ENCODE measurements at regions not wholly inside any gene's neighbourhood (a gene's known extent, or its start where the extent isn't known, plus 50 kb on each side); places are given as distances from the start of the nearest gene placed in this dataset.

DNA sequence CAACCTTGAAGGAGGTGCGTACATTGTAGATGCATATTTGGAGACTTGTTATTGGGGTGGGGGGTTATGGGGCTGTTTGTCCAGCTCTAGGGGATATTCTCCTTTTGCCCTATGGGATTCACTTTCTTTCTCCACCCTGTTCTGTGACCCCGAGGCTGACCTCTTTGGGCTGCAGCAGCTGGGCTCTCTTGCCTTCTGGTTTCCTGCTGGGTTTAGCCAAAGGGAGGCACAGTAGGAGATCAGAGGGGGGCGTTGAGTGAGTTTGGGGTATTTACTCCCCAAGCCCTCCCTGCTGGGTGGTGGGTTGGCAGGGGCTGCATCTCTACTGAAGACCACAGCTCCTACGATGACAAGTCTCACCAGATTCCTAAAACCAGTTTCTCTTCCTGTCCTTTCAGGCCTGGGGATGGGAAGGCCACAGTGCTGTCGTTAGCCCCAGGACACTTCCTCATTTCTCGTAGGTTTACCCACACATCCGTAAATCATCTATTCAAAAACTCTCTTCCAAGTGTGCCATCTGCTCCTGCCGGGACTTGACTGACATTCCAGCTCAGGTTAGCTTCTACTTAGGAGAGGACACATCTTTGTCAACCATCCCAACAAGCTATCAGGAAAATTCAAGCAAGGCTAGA lies 127.1 kb downstream of the TMEM30B start:
- Histone ChIP-seq H3K9ac (ENCODE audit: low read length) (no peak overlapping the region), H3K4ac (ENCODE audit: low read depth, low read length) (no peak overlapping the region), H3K4me1 (ENCODE audit: control insufficient read depth, low read depth, low read length) (peaks cover 10% of the 10 kb centered on the region), H2BK15ac (replicated peaks; ENCODE audit: low read depth) (no peak overlapping the region), H3K4me2 (ENCODE audit: low read length) (no peak overlapping the region), H3K4me3 (ENCODE audit: low read length) (no peak overlapping the region), H3K36me3 (ENCODE audit: control insufficient read depth, insufficient read depth, low read length) (no peaks in the 10 kb centered on the region), H3K23ac (ENCODE audit: low read length) (peak overlapping the region; percentile 15), H3K79me2 (ENCODE audit: control insufficient read depth, insufficient read depth, low read length) (no peaks in the 10 kb centered on the region), H2BK5ac (ENCODE audit: low read length) (no peak overlapping the region), H3K56ac (ENCODE audit: low read length) (no peak overlapping the region), H3K18ac (ENCODE audit: low read length) (no peak overlapping the region), H2BK120ac (ENCODE audit: low read depth, low read length) (no peak overlapping the region), H3K27me3 (ENCODE audit: insufficient read depth, low read length, poor library complexity) (no peaks in the 10 kb centered on the region), H2AK5ac (ENCODE audit: low read length) (no peak overlapping the region), H3K27ac (ENCODE audit: low read depth, low read length) (peak overlapping the region; percentile 66), H3K79me1 (ENCODE audit: low read length) (no peaks in the 10 kb centered on the region), H4K5ac (ENCODE audit: low read length) (no peak overlapping the region), H4K8ac (ENCODE audit: low read depth, low read length) (no peak overlapping the region)
- WGBS (ENCODE audit: extremely low coverage, insufficient coverage, low lambda C conversion rate), result no CpG with 5 or more reads among the region's 8 CpGs
- no peak for DNase-seq

DNA sequence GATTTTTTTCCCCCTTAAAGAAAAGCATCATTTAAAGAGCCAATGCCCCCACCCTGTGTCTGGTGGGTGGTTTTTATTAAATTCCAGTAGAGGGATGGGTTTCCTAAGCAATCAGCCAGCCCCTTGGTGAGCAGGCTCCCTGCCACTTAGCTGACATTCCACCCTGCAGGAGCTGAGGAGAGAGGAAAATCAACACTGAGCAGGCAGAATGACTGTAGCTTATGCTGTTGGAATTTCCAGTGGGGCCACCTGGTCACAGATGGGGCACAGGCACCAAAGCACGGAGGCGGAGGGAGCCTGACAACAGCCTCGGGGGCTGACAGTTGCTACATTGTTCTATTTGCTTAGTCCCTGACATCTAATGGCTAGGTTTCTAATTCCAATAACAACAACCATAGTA lies 127.7 kb downstream of the TMEM30B start:
- no peak overlapping the region for H2BK15ac ChIP-seq (replicated peaks; ENCODE audit: low read depth)
- no peak overlapping the region for H3K4me2 ChIP-seq (ENCODE audit: low read length)
- H3K27ac ChIP-seq (ENCODE audit: low read depth, low read length), result peak overlapping the region; percentile 66
- peaks cover 10% of the 10 kb centered on the region for H3K4me1 ChIP-seq (ENCODE audit: control insufficient read depth, low read depth, low read length)
- no peaks in the 10 kb centered on the region for H3K79me1 ChIP-seq (ENCODE audit: low read length)
- no peak overlapping the region for H2AK5ac ChIP-seq (ENCODE audit: low read length)
- peak; percentile 77 for DNase-seq
- H3K4me3 ChIP-seq (ENCODE audit: low read length), result no peak overlapping the region
- H4K8ac ChIP-seq (ENCODE audit: low read depth, low read length), result no peak overlapping the region
- no peaks in the 10 kb centered on the region for H3K27me3 ChIP-seq (ENCODE audit: insufficient read depth, low read length, poor library complexity)
- no peaks in the 10 kb centered on the region for H3K36me3 ChIP-seq (ENCODE audit: control insufficient read depth, insufficient read depth, low read length)
- no peak overlapping the region for H3K23ac ChIP-seq (ENCODE audit: low read length)
- H3K4ac ChIP-seq (ENCODE audit: low read depth, low read length), result no peak overlapping the region
- no peak overlapping the region for H3K18ac ChIP-seq (ENCODE audit: low read length)
- H2BK5ac ChIP-seq (ENCODE audit: low read length), result no peak overlapping the region
- no peak overlapping the region for H3K56ac ChIP-seq (ENCODE audit: low read length)
- WGBS (ENCODE audit: extremely low coverage, insufficient coverage, low lambda C conversion rate), result no CpG with 5 or more reads among the region's 3 CpGs
- no peak overlapping the region for H2BK120ac ChIP-seq (ENCODE audit: low read depth, low read length)
- H3K9ac ChIP-seq (ENCODE audit: low read length), result no peak overlapping the region
- H4K5ac ChIP-seq (ENCODE audit: low read length), result no peak overlapping the region
- no peaks in the 10 kb centered on the region for H3K79me2 ChIP-seq (ENCODE audit: control insufficient read depth, insufficient read depth, low read length)

DNA sequence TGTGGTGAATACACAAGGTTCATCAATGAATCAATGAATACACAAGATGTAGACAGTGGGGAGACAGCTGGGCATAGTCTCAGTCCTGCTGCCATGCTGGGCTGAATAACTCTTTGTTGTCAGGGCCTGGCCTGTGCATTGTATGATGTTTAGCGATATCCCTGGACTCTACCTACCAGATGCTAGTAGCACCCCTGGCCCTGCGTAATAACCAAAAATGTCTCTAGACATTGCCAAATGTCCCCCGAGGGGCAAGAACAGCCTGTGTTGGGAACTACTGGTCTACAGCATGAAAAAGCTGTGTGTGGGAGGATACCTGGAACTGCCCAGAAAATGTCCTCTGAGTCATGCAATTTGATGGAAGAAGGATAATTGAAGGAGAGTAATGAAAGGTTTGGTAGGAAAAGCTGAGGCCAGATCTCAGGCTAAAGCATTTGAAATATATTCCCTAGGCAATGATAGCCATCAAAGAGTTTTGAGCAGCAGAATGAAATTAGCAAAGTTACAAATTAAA lies 128.2 kb downstream of the TMEM30B start:
- Histone ChIP-seq H3K4me2 (ENCODE audit: low read length) (no peak overlapping the region), H3K79me2 (ENCODE audit: control insufficient read depth, insufficient read depth, low read length) (no peaks in the 10 kb centered on the region), H3K27ac (ENCODE audit: low read depth, low read length) (no peak overlapping the region), H3K18ac (ENCODE audit: low read length) (peak overlapping the region; percentile 25), H3K36me3 (ENCODE audit: control insufficient read depth, insufficient read depth, low read length) (no peaks in the 10 kb centered on the region), H3K4me3 (ENCODE audit: low read length) (no peak overlapping the region), H4K5ac (ENCODE audit: low read length) (no peak overlapping the region), H2BK5ac (ENCODE audit: low read length) (no peak overlapping the region), H2BK15ac (replicated peaks; ENCODE audit: low read depth) (no peak overlapping the region), H3K56ac (ENCODE audit: low read length) (peak overlapping the region; percentile 30), H3K23ac (ENCODE audit: low read length) (no peak overlapping the region), H2BK120ac (ENCODE audit: low read depth, low read length) (no peak overlapping the region), H3K27me3 (ENCODE audit: insufficient read depth, low read length, poor library complexity) (no peaks in the 10 kb centered on the region), H3K79me1 (ENCODE audit: low read length) (no peaks in the 10 kb centered on the region), H4K8ac (ENCODE audit: low read depth, low read length) (no peak overlapping the region), H3K4me1 (ENCODE audit: control insufficient read depth, low read depth, low read length) (peaks cover 10% of the 10 kb centered on the region), H3K4ac (ENCODE audit: low read depth, low read length) (no peak overlapping the region), H3K9ac (ENCODE audit: low read length) (no peak overlapping the region), H2AK5ac (ENCODE audit: low read length) (no peak overlapping the region)
- no peak for DNase-seq
- no CpG with 5 or more reads among the region's 3 CpGs for WGBS (ENCODE audit: extremely low coverage, insufficient coverage, low lambda C conversion rate)

DNA sequence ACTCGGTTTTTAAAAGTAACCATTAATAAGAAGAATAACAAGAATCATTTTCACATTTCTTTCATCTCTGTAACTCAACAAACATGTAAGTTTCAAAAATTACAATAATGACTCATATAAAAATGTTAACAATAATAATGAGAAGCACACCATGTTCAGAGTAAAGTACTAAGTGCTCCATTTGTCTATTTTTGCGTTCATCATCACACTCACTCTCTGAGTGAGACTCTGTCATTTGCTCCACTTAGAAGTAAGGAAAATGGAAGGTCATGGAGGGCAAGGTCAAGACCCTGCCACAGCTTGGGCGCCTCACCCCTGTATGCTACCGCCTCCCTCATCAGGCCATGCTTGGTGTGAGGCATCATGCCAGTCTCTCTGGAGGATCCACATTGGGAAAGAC lies 129.9 kb downstream of the TMEM30B start:
- Histone ChIP-seq H3K23ac (ENCODE audit: low read length) (no peak overlapping the region), H3K79me1 (ENCODE audit: low read length) (no peaks in the 10 kb centered on the region), H3K9ac (ENCODE audit: low read length) (no peak overlapping the region), H3K4me2 (ENCODE audit: low read length) (no peak overlapping the region), H3K18ac (ENCODE audit: low read length) (no peak overlapping the region), H3K4me1 (ENCODE audit: control insufficient read depth, low read depth, low read length) (peaks cover 10% of the 10 kb centered on the region), H4K5ac (ENCODE audit: low read length) (no peak overlapping the region), H2BK15ac (replicated peaks; ENCODE audit: low read depth) (no peak overlapping the region), H2BK120ac (ENCODE audit: low read depth, low read length) (no peak overlapping the region), H3K4ac (ENCODE audit: low read depth, low read length) (no peak overlapping the region), H3K36me3 (ENCODE audit: control insufficient read depth, insufficient read depth, low read length) (no peaks in the 10 kb centered on the region), H3K56ac (ENCODE audit: low read length) (no peak overlapping the region), H4K8ac (ENCODE audit: low read depth, low read length) (no peak overlapping the region), H3K27me3 (ENCODE audit: insufficient read depth, low read length, poor library complexity) (no peaks in the 10 kb centered on the region), H2AK5ac (ENCODE audit: low read length) (no peak overlapping the region), H3K4me3 (ENCODE audit: low read length) (no peak overlapping the region), H3K79me2 (ENCODE audit: control insufficient read depth, insufficient read depth, low read length) (no peaks in the 10 kb centered on the region), H2BK5ac (ENCODE audit: low read length) (no peak overlapping the region), H3K27ac (ENCODE audit: low read depth, low read length) (no peak overlapping the region)
- WGBS (ENCODE audit: extremely low coverage, insufficient coverage, low lambda C conversion rate), result no CpG with 5 or more reads among the region's 4 CpGs
- no peak for DNase-seq

DNA sequence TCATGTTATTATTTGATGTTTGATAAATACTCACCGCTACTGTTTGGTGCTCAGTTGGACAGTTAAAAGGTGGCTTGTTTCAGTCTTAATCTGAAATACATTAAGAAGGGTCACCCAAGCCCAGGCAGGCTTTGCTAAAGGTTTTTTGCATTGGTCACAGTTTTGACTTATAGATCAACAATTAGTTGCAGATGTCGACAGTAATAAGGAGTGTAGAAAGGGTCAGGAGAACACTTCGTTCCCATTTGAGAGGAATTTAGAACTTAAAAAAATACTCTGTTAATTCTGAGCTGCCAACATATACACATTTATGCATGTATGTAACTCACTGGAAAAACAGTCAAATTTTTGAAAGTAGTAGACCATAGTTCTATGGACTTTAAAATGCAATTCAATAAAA lies 130.3 kb downstream of the TMEM30B start:
- Histone ChIP-seq H3K4ac (ENCODE audit: low read depth, low read length) (no peak overlapping the region), H2AK5ac (ENCODE audit: low read length) (no peak overlapping the region), H3K4me3 (ENCODE audit: low read length) (no peak overlapping the region), H3K79me2 (ENCODE audit: control insufficient read depth, insufficient read depth, low read length) (no peaks in the 10 kb centered on the region), H2BK120ac (ENCODE audit: low read depth, low read length) (no peak overlapping the region), H3K56ac (ENCODE audit: low read length) (no peak overlapping the region), H4K5ac (ENCODE audit: low read length) (no peak overlapping the region), H3K9ac (ENCODE audit: low read length) (no peak overlapping the region), H4K8ac (ENCODE audit: low read depth, low read length) (no peak overlapping the region), H3K23ac (ENCODE audit: low read length) (no peak overlapping the region), H3K4me2 (ENCODE audit: low read length) (no peak overlapping the region), H2BK15ac (replicated peaks; ENCODE audit: low read depth) (no peak overlapping the region), H3K27me3 (ENCODE audit: insufficient read depth, low read length, poor library complexity) (no peaks in the 10 kb centered on the region), H3K18ac (ENCODE audit: low read length) (no peak overlapping the region), H2BK5ac (ENCODE audit: low read length) (no peak overlapping the region), H3K27ac (ENCODE audit: low read depth, low read length) (no peak overlapping the region), H3K36me3 (ENCODE audit: control insufficient read depth, insufficient read depth, low read length) (no peaks in the 10 kb centered on the region), H3K4me1 (ENCODE audit: control insufficient read depth, low read depth, low read length) (peaks cover 10% of the 10 kb centered on the region), H3K79me1 (ENCODE audit: low read length) (no peaks in the 10 kb centered on the region)
- no CpG with 5 or more reads among the region's 3 CpGs for WGBS (ENCODE audit: extremely low coverage, insufficient coverage, low lambda C conversion rate)
- no peak for DNase-seq

DNA sequence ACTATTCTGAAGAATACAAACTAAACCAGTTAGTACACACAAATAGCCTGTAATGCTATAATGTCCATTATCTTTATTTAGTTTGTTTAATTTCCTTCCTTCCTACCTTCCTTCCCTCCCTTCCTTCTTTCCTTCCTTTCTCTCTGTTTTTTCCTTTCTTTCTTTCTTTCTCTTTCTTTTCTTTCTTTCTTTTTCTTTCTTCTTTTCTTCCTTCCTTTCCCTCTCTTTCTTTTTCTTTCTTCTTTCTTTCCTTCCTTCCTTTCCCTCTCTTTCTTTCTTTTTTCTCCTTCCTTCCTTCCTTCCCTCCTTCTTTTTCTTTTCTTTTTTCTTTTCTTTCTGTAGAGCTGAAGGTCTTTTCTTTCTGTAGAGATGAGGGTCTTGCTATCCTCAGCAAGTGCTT lies 131.2 kb downstream of the TMEM30B start:
- Histone ChIP-seq H3K79me1 (ENCODE audit: low read length) (no peaks in the 10 kb centered on the region), H4K8ac (ENCODE audit: low read depth, low read length) (no peak overlapping the region), H2AK5ac (ENCODE audit: low read length) (no peak overlapping the region), H3K27ac (ENCODE audit: low read depth, low read length) (no peak overlapping the region), H3K23ac (ENCODE audit: low read length) (no peak overlapping the region), H3K4me3 (ENCODE audit: low read length) (no peak overlapping the region), H3K4ac (ENCODE audit: low read depth, low read length) (no peak overlapping the region), H3K56ac (ENCODE audit: low read length) (no peak overlapping the region), H3K4me2 (ENCODE audit: low read length) (no peak overlapping the region), H3K4me1 (ENCODE audit: control insufficient read depth, low read depth, low read length) (peaks cover 10% of the 10 kb centered on the region), H3K36me3 (ENCODE audit: control insufficient read depth, insufficient read depth, low read length) (no peaks in the 10 kb centered on the region), H3K9ac (ENCODE audit: low read length) (no peak overlapping the region), H4K5ac (ENCODE audit: low read length) (no peak overlapping the region), H3K18ac (ENCODE audit: low read length) (no peak overlapping the region), H2BK120ac (ENCODE audit: low read depth, low read length) (no peak overlapping the region), H3K27me3 (ENCODE audit: insufficient read depth, low read length, poor library complexity) (no peaks in the 10 kb centered on the region), H2BK15ac (replicated peaks; ENCODE audit: low read depth) (no peak overlapping the region), H3K79me2 (ENCODE audit: control insufficient read depth, insufficient read depth, low read length) (no peaks in the 10 kb centered on the region), H2BK5ac (ENCODE audit: low read length) (no peak overlapping the region)
- DNase-seq, result no peak
